SH-SY5Y (cell line): ENCODE measurements at regions not wholly inside any gene's neighbourhood (a gene's known extent, or its start where the extent isn't known, plus 50 kb on each side); places are given as distances from the start of the nearest gene placed in this dataset.

ENCODE experiments used
- GATA2 ChIP-seq: IDR thresholded peaks from 2 replicates; pipeline ENCODE4 v1.6.1; 2011; ENCODE audit warnings: mild to moderate bottlenecking, low read depth, low read length
- GATA3 ChIP-seq: IDR thresholded peaks from 2 replicates; pipeline ENCODE4 v1.6.1; 2011; ENCODE audit warnings: low read depth, mild to moderate bottlenecking, low read length, moderate library complexity

DNA sequence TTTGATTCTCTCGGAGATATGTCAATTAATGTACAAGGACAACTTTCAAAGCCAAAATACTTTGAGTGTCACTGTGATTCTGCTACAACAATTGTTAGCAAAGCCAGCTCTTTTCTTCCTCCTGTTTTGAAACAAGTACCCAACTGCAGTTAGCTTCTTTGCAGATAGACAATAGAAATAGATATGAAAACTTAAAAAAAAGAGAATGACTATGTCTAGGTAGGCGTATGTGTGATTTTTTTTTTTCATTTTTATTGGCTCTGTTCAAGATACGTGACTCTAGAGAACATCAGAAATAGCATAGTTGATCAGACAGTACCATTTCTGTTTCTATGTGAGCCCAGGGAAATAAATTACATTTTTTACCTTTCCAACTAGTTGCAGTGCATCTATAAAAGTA lies 142.9 kb upstream of the CNTN4 start:
- TF ChIP-seq GATA3 (no peak), GATA2 (no peak)

DNA sequence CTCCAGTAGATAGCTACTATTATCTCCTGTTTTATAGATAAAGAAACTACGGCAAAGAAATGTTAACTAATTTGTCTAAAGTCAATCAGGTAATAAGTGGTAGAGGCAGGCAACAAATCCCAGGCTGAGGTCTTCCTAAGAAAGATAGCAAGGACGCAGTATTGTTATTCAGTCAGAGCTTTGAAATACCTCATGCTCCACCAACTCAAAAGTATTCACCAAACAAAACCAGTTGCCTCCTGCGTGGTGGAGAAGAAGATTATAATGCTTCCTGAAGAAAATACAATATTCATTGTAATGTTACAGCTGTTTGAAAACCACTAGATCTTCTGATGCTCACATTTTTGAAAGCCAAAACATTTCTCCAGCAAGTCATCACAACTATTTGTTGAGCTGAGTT lies 138.2 kb upstream of the CNTN4 start:
- TF ChIP-seq GATA2 (no peak), GATA3 (no peak)

DNA sequence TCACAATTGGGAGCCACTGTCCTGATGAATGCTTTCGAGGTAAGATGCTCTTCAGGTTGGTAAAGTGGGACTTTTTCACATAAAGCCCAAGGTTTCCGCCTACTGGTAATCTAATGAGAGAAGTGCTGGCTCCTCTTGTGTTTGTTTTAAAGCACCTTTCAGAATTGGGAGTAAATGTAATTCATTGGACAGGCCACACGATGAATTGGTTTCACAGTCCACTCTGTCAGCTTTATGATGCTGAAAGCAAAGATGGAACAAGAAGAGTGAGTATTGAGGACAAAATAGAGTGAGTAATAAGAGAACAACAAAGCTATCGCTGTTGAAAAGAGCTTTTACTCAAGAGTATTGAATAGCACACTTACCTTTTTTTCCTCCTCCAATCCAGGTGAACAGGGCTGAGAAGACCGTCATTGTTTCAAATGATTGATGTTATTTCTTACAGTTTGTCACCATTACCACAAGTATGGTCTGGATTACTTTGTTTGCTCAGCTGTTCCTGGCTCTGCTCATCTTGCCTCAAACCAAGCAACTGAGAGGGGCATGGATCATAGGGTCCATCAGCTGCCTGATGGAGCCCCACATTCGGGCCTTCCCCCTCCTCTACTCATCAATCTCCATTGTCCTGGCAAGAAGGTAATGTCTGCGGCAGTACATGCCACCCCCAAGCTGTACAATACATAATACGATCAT lies 136.1 kb upstream of the CNTN4 start:
- TF ChIP-seq GATA3 (no peak), GATA2 (no peak)

DNA sequence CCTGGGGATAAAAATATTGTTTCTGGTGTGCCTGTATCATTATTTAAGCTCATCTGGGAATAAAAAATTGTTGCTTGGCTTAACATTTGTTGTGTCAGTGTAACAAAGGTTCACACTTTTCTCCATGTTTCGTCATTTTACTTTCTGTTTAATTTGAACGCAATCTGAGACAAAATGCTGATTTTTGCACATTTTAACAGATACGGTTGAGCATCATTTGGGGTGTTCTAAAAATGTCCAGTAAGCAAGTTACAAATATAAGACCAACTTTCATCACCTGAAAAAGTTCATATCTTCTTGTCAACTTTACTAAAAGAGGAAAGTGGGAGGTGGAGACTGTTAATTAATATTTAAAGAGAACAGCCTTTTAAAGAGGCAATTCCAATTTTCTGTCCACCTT lies 134.8 kb upstream of the CNTN4 start:
- TF ChIP-seq GATA3: no peak
- TF ChIP-seq GATA2: no peak

- no peak for TF ChIP-seq GATA2
- TF ChIP-seq GATA3: no peak
Measured at GRCh38 chr3:1967525-1967924, 131.1 kb upstream of the CNTN4 start.

DNA sequence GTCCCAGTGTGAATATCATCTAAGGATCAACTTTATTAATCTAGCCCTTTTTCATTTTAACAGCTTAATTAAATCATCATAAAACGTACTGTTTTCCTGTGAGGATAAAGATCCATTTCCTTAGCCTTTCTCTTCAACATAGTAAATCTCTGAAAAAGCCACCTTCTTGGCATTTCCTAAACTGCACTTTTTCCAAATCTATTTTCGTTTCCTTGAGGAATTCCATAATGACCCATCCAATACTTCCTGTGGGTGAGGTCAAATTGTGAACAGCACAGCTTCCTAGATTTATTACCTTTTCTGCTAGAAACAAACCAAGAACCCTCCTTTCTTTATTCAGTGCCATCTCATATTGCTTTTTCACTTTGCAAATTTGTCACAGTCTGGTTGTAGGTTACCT lies 129.4 kb upstream of the CNTN4 start:
- TF ChIP-seq GATA2 (no peak), GATA3 (no peak)

- TF ChIP-seq GATA3: no peak
- TF ChIP-seq GATA2: no peak
Measured at GRCh38 chr3:1971780-1972179, 126.9 kb upstream of the CNTN4 start.

DNA sequence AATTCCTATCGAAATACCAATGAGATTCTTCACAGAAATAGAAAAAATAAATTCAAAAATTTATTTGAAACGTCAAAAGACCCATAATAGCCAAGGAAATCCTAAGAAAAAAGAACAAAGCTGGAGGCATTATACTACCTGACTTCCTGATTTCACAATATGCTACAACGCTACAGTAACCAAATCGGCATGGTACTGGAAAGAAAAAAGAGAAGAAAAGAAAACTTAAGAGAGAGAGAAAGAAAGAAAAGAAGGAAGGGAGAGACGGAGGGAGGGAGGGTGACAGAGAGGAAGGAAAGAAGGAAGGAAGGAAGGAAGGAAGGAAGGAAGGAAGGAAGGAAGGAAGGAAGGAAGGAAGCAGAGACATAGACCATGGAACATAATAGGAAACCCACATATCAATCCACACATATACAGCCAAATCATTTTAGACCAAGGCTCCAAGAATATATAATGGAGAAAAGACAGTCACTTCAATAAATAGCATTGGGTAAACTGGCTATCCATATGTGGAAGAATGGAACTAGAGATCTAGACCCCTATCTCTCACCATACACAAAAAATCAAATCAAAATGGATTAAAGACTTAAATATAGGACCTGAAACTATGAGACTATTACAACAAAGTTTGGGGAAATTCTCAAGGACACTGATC lies 118.6 kb upstream of the CNTN4 start:
- TF ChIP-seq GATA2 (no peak), GATA3 (no peak)

GRCh38 chr3:1987980-1988379 lies 110.7 kb upstream of the CNTN4 start:
- TF ChIP-seq GATA3 (no peak), GATA2 (no peak)

DNA sequence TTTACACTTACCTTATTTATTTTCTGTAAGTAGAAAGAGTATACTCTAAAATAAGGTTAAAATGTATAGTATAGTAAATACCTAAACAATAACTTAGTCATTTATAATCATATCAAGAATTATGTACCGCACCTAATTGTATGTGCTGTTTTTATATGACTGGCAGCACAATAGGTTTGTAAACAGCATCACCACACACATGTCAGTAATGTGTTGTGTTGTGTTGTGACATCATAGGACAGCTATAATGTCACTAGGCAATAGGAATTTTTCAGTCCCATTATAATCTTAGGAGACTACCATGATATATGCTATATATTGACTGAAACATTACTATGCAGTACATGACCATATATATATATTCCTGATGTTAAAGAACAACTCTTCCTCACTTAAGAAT lies 99.9 kb upstream of the CNTN4 start:
- TF ChIP-seq GATA2: no peak
- TF ChIP-seq GATA3: no peak

- TF ChIP-seq GATA2 (peak; percentile 74; the same call in 1 of the 2 replicates), GATA3 (peak; percentile 96)
Measured at GRCh38 chr3:2001306-2002108, 97.2 kb upstream of the CNTN4 start.

- TF ChIP-seq GATA3 (no peak), GATA2 (no peak)
Measured at GRCh38 chr3:2023959-2024358, 74.7 kb upstream of the CNTN4 start.

GRCh38 chr3:2024713-2025112 lies 74.0 kb upstream of the CNTN4 start:
- TF ChIP-seq GATA3 (peak; percentile 51; the same call in 1 of the 2 replicates), GATA2 (peak; percentile 64; the same call in 1 of the 2 replicates)

- TF ChIP-seq GATA3: no peak
- no peak for TF ChIP-seq GATA2
Measured at GRCh38 chr3:2029559-2029958, 69.1 kb upstream of the CNTN4 start.
